ENCODE measurements at regions not wholly inside any gene's neighbourhood (a gene's known extent, or its start where the extent isn't known, plus 50 kb on each side); places are given as distances from the start of the nearest gene placed in this dataset.

GRCh38 chr6:164720-165119 lies 127.6 kb upstream of the DUSP22 start:
- TF ChIP-seq, protein P1, sequence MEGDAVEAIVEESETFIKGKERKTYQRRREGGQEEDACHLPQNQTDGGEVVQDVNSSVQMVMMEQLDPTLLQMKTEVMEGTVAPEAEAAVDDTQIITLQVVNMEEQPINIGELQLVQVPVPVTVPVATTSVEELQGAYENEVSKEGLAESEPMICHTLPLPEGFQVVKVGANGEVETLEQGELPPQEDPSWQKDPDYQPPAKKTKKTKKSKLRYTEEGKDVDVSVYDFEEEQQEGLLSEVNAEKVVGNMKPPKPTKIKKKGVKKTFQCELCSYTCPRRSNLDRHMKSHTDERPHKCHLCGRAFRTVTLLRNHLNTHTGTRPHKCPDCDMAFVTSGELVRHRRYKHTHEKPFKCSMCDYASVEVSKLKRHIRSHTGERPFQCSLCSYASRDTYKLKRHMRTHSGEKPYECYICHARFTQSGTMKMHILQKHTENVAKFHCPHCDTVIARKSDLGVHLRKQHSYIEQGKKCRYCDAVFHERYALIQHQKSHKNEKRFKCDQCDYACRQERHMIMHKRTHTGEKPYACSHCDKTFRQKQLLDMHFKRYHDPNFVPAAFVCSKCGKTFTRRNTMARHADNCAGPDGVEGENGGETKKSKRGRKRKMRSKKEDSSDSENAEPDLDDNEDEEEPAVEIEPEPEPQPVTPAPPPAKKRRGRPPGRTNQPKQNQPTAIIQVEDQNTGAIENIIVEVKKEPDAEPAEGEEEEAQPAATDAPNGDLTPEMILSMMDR (IDR thresholded peaks at IDR 0.05; ENCODE audit: low read length): no peak
- TF ChIP-seq EZH2 (IDR thresholded peaks at IDR 0.05; ENCODE audit: borderline replicate concordance, low read length): no peak

All from OCI-LY1 (cell line).